ENCODE measurements at regions not wholly inside any gene's neighbourhood (a gene's known extent, or its start where the extent isn't known, plus 50 kb on each side); places are given as distances from the start of the nearest gene placed in this dataset.

GRCh38 chr21:35547946-35548774 lies 499.1 kb upstream of the RUNX1 start:
- TF ChIP-seq, protein P1, sequence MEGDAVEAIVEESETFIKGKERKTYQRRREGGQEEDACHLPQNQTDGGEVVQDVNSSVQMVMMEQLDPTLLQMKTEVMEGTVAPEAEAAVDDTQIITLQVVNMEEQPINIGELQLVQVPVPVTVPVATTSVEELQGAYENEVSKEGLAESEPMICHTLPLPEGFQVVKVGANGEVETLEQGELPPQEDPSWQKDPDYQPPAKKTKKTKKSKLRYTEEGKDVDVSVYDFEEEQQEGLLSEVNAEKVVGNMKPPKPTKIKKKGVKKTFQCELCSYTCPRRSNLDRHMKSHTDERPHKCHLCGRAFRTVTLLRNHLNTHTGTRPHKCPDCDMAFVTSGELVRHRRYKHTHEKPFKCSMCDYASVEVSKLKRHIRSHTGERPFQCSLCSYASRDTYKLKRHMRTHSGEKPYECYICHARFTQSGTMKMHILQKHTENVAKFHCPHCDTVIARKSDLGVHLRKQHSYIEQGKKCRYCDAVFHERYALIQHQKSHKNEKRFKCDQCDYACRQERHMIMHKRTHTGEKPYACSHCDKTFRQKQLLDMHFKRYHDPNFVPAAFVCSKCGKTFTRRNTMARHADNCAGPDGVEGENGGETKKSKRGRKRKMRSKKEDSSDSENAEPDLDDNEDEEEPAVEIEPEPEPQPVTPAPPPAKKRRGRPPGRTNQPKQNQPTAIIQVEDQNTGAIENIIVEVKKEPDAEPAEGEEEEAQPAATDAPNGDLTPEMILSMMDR (IDR thresholded peaks at IDR 0.05): no peak
- TF ChIP-seq, protein P2, sequence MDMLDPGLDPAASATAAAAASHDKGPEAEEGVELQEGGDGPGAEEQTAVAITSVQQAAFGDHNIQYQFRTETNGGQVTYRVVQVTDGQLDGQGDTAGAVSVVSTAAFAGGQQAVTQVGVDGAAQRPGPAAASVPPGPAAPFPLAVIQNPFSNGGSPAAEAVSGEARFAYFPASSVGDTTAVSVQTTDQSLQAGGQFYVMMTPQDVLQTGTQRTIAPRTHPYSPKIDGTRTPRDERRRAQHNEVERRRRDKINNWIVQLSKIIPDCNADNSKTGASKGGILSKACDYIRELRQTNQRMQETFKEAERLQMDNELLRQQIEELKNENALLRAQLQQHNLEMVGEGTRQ (IDR thresholded peaks at IDR 0.05): no peak
- TF ChIP-seq ZC3H11A (IDR thresholded peaks at IDR 0.05): no peak

Measured in A549 (cell line).